ENCODE measurements at regions not wholly inside any gene's neighbourhood (a gene's known extent, or its start where the extent isn't known, plus 50 kb on each side); places are given as distances from the start of the nearest gene placed in this dataset.

GRCh38 chr5:171701100-171701541, 84.5 kb upstream of the SMIM23 start:
- no peak for TF ChIP-seq CTCF (IDR thresholded peaks at IDR 0.05; ENCODE audit: insufficient read depth, low read length, poor library complexity, severe bottlenecking)
- Histone ChIP-seq H3K4me3 (ENCODE audit: low read depth, low read length) (no peak overlapping the region), H3K36me3 (ENCODE audit: control insufficient read depth, insufficient read depth, low read length) (no peaks in the 10 kb centered on the region), H3K27me3 (ENCODE audit: control insufficient read depth, insufficient read depth, low read length) (peaks cover 7% of the 10 kb centered on the region)
- DNase-seq (ENCODE audit: low read depth) = no peak

- DNase-seq (ENCODE audit: low read depth) = no peak
- peaks cover 7% of the 10 kb centered on the region for H3K27me3 ChIP-seq (ENCODE audit: control insufficient read depth, insufficient read depth, low read length)
Observed at GRCh38 chr5:171702135-171702770, 83.4 kb upstream of the SMIM23 start.

GRCh38 chr5:171703146-171703545, 82.5 kb upstream of the SMIM23 start:
- no peak for DNase-seq (ENCODE audit: low read depth)
- Histone ChIP-seq H3K27me3 (ENCODE audit: control insufficient read depth, insufficient read depth, low read length) (peaks cover 2% of the 10 kb centered on the region), H3K4me3 (ENCODE audit: low read depth, low read length) (no peak overlapping the region), H3K36me3 (ENCODE audit: control insufficient read depth, insufficient read depth, low read length) (no peaks in the 10 kb centered on the region)
- TF ChIP-seq CTCF (IDR thresholded peaks at IDR 0.05; ENCODE audit: insufficient read depth, low read length, poor library complexity, severe bottlenecking) = no peak

More at GRCh38 chr5:171702135-171702770, 83.4 kb upstream of the SMIM23 start:
- TF ChIP-seq CTCF (IDR thresholded peaks at IDR 0.05; ENCODE audit: insufficient read depth, low read length, poor library complexity, severe bottlenecking) = no peak
- no peaks in the 10 kb centered on the region for H3K36me3 ChIP-seq (ENCODE audit: control insufficient read depth, insufficient read depth, low read length)
- no peak overlapping the region for H3K4me3 ChIP-seq (ENCODE audit: low read depth, low read length)

DNA sequence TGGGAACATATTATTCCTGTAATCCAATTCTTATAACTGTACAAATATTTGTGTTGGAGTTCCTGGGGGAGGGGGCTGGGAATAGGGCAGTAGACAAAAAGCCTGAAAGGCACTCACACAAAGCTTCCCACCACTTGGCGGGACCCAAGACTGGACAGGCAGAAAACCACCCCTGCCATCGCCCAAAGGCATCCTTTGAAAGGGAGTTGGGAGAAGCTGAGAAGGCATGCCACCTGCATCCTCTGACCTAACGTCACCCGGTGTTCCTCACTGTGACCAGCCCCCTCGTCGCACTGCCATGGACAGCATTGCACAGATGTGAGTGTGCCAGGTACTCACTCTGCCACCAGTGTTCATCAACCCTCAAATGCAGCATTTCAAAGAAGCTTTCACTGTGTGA, 80.6 kb upstream of the SMIM23 start:
- no peak for DNase-seq (ENCODE audit: low read depth)
- no peak for TF ChIP-seq CTCF (IDR thresholded peaks at IDR 0.05; ENCODE audit: insufficient read depth, low read length, poor library complexity, severe bottlenecking)
- peaks cover 2% of the 10 kb centered on the region for H3K27me3 ChIP-seq (ENCODE audit: control insufficient read depth, insufficient read depth, low read length)
- no peaks in the 10 kb centered on the region for H3K36me3 ChIP-seq (ENCODE audit: control insufficient read depth, insufficient read depth, low read length)
- no peak overlapping the region for H3K4me3 ChIP-seq (ENCODE audit: low read depth, low read length)

GRCh38 chr5:171705830-171706468, 79.7 kb upstream of the SMIM23 start:
- Histone ChIP-seq H3K36me3 (ENCODE audit: control insufficient read depth, insufficient read depth, low read length) (no peaks in the 10 kb centered on the region), H3K27me3 (ENCODE audit: control insufficient read depth, insufficient read depth, low read length) (peaks cover 2% of the 10 kb centered on the region), H3K4me3 (ENCODE audit: low read depth, low read length) (no peak overlapping the region)
- TF ChIP-seq CTCF (IDR thresholded peaks at IDR 0.05; ENCODE audit: insufficient read depth, low read length, poor library complexity, severe bottlenecking) = no peak
- DNase-seq (ENCODE audit: low read depth) = no peak
